ENCODE measurements at regions not wholly inside any gene's neighbourhood (a gene's known extent, or its start where the extent isn't known, plus 50 kb on each side); places are given as distances from the start of the nearest gene placed in this dataset.

- H3K9me3 Mint-ChIP-seq, result no peaks in the 10 kb centered on the region
- no peak for DNase-seq
- peaks cover 3% of the 10 kb centered on the region for H3K27me3 Mint-ChIP-seq
- H3K27ac Mint-ChIP-seq, result no peak overlapping the region
- H3K36me3 Mint-ChIP-seq (ENCODE audit: low read depth), result no peaks in the 10 kb centered on the region
- H3K4me1 Mint-ChIP-seq (ENCODE audit: low read depth), result no peaks in the 10 kb centered on the region
- no peak overlapping the region for H3K4me3 Mint-ChIP-seq
Observed at GRCh38 chr20:61169874-61170273, 82.2 kb upstream of the CDH4 start.

- no peak for DNase-seq
- peaks cover 3% of the 10 kb centered on the region for H3K27me3 Mint-ChIP-seq
- no peaks in the 10 kb centered on the region for H3K9me3 Mint-ChIP-seq
- no peaks in the 10 kb centered on the region for H3K36me3 Mint-ChIP-seq (ENCODE audit: low read depth)
- no peaks in the 10 kb centered on the region for H3K4me1 Mint-ChIP-seq (ENCODE audit: low read depth)
- H3K27ac Mint-ChIP-seq, result no peak overlapping the region
- no peak overlapping the region for H3K4me3 Mint-ChIP-seq
Observed at GRCh38 chr20:61170496-61171320, 81.4 kb upstream of the CDH4 start.

GRCh38 chr20:61173267-61173666 lies 78.8 kb upstream of the CDH4 start:
- Mint-ChIP-seq H3K36me3 (ENCODE audit: low read depth) (no peaks in the 10 kb centered on the region), H3K4me1 (ENCODE audit: low read depth) (no peaks in the 10 kb centered on the region), H3K27ac (no peak overlapping the region), H3K9me3 (no peaks in the 10 kb centered on the region), H3K27me3 (peaks cover 3% of the 10 kb centered on the region), H3K4me3 (no peak overlapping the region)
- DNase-seq, result no peak

- H3K27ac Mint-ChIP-seq, result no peak overlapping the region
- peaks cover 11% of the 10 kb centered on the region for H3K27me3 Mint-ChIP-seq
- DNase-seq, result no peak
- H3K36me3 Mint-ChIP-seq (ENCODE audit: low read depth), result no peaks in the 10 kb centered on the region
- no peaks in the 10 kb centered on the region for H3K4me1 Mint-ChIP-seq (ENCODE audit: low read depth)
- no peaks in the 10 kb centered on the region for H3K9me3 Mint-ChIP-seq
- H3K4me3 Mint-ChIP-seq, result no peak overlapping the region
Observed at GRCh38 chr20:61173961-61174725, 77.9 kb upstream of the CDH4 start.

GRCh38 chr20:61176874-61177273 lies 75.2 kb upstream of the CDH4 start:
- peaks cover 14% of the 10 kb centered on the region for H3K27me3 Mint-ChIP-seq
- no peak overlapping the region for H3K27ac Mint-ChIP-seq
- no peak for DNase-seq
- H3K9me3 Mint-ChIP-seq, result no peaks in the 10 kb centered on the region
- no peaks in the 10 kb centered on the region for H3K36me3 Mint-ChIP-seq (ENCODE audit: low read depth)
- no peaks in the 10 kb centered on the region for H3K4me1 Mint-ChIP-seq (ENCODE audit: low read depth)
- no peak overlapping the region for H3K4me3 Mint-ChIP-seq

- Mint-ChIP-seq H3K36me3 (ENCODE audit: low read depth) (no peaks in the 10 kb centered on the region), H3K4me3 (no peak overlapping the region), H3K9me3 (no peaks in the 10 kb centered on the region), H3K27me3 (peaks cover 11% of the 10 kb centered on the region), H3K4me1 (ENCODE audit: low read depth) (no peaks in the 10 kb centered on the region), H3K27ac (no peak overlapping the region)
- DNase-seq, result no peak
Observed at GRCh38 chr20:61178551-61179071, 73.5 kb upstream of the CDH4 start.

- H3K9me3 Mint-ChIP-seq, result no peaks in the 10 kb centered on the region
- no peak overlapping the region for H3K4me3 Mint-ChIP-seq
- no peaks in the 10 kb centered on the region for H3K4me1 Mint-ChIP-seq (ENCODE audit: low read depth)
- H3K36me3 Mint-ChIP-seq (ENCODE audit: low read depth), result no peaks in the 10 kb centered on the region
- no peak for DNase-seq
- H3K27me3 Mint-ChIP-seq, result peaks cover 3% of the 10 kb centered on the region
- H3K27ac Mint-ChIP-seq, result no peak overlapping the region
Observed at GRCh38 chr20:61184194-61184593, 67.9 kb upstream of the CDH4 start.

GRCh38 chr20:61185181-61185580 lies 66.9 kb upstream of the CDH4 start:
- Mint-ChIP-seq H3K27me3 (no peaks in the 10 kb centered on the region), H3K4me3 (no peak overlapping the region), H3K9me3 (no peaks in the 10 kb centered on the region), H3K27ac (no peak overlapping the region), H3K4me1 (ENCODE audit: low read depth) (no peaks in the 10 kb centered on the region), H3K36me3 (ENCODE audit: low read depth) (no peaks in the 10 kb centered on the region)
- no peak for DNase-seq

- no peak overlapping the region for H3K27ac Mint-ChIP-seq
- no peak for DNase-seq
- no peaks in the 10 kb centered on the region for H3K27me3 Mint-ChIP-seq
- H3K9me3 Mint-ChIP-seq, result no peaks in the 10 kb centered on the region
- no peaks in the 10 kb centered on the region for H3K4me1 Mint-ChIP-seq (ENCODE audit: low read depth)
- H3K36me3 Mint-ChIP-seq (ENCODE audit: low read depth), result no peaks in the 10 kb centered on the region
- H3K4me3 Mint-ChIP-seq, result no peak overlapping the region
Observed at GRCh38 chr20:61185841-61186601, 66.0 kb upstream of the CDH4 start.

GRCh38 chr20:61186771-61187472 lies 65.1 kb upstream of the CDH4 start:
- Mint-ChIP-seq H3K4me1 (ENCODE audit: low read depth) (no peaks in the 10 kb centered on the region), H3K4me3 (no peak overlapping the region), H3K27ac (no peak overlapping the region), H3K36me3 (ENCODE audit: low read depth) (no peaks in the 10 kb centered on the region), H3K9me3 (no peaks in the 10 kb centered on the region), H3K27me3 (no peaks in the 10 kb centered on the region)
- DNase-seq, result no peak

- Mint-ChIP-seq H3K27me3 (peaks cover 3% of the 10 kb centered on the region), H3K36me3 (ENCODE audit: low read depth) (no peaks in the 10 kb centered on the region)
Observed at GRCh38 chr20:61189534-61189933, 62.5 kb upstream of the CDH4 start.

GRCh38 chr20:61191096-61191495 lies 61.0 kb upstream of the CDH4 start:
- DNase-seq, result no peak
- H3K27ac Mint-ChIP-seq, result no peak overlapping the region
- no peaks in the 10 kb centered on the region for H3K4me1 Mint-ChIP-seq (ENCODE audit: low read depth)
- H3K36me3 Mint-ChIP-seq (ENCODE audit: low read depth), result no peaks in the 10 kb centered on the region
- H3K9me3 Mint-ChIP-seq, result no peaks in the 10 kb centered on the region
- peaks cover 11% of the 10 kb centered on the region for H3K27me3 Mint-ChIP-seq
- H3K4me3 Mint-ChIP-seq, result no peak overlapping the region

More at GRCh38 chr20:61189534-61189933, 62.5 kb upstream of the CDH4 start:
- Mint-ChIP-seq H3K4me3 (no peak overlapping the region), H3K9me3 (no peaks in the 10 kb centered on the region), H3K4me1 (ENCODE audit: low read depth) (no peaks in the 10 kb centered on the region), H3K27ac (no peak overlapping the region)
- DNase-seq, result no peak

GRCh38 chr20:61192337-61192950 lies 59.6 kb upstream of the CDH4 start:
- Mint-ChIP-seq H3K4me1 (ENCODE audit: low read depth) (no peaks in the 10 kb centered on the region), H3K36me3 (ENCODE audit: low read depth) (no peaks in the 10 kb centered on the region), H3K4me3 (no peak overlapping the region), H3K27me3 (peaks cover 16% of the 10 kb centered on the region), H3K9me3 (no peaks in the 10 kb centered on the region), H3K27ac (no peak overlapping the region)
- DNase-seq, result no peak

- no peaks in the 10 kb centered on the region for H3K36me3 Mint-ChIP-seq (ENCODE audit: low read depth)
- H3K4me1 Mint-ChIP-seq (ENCODE audit: low read depth), result no peaks in the 10 kb centered on the region
- DNase-seq, result no peak
- no peak overlapping the region for H3K27ac Mint-ChIP-seq
- H3K4me3 Mint-ChIP-seq, result no peak overlapping the region
- H3K9me3 Mint-ChIP-seq, result no peaks in the 10 kb centered on the region
- peaks cover 16% of the 10 kb centered on the region for H3K27me3 Mint-ChIP-seq
Observed at GRCh38 chr20:61193164-61193563, 58.9 kb upstream of the CDH4 start.
